H9 (cell line): ENCODE measurements at regions not wholly inside any gene's neighbourhood (a gene's known extent, or its start where the extent isn't known, plus 50 kb on each side); places are given as distances from the start of the nearest gene placed in this dataset.

Experiments used
- DNase-seq: peaks from one replicate; pipeline ENCODE4 v3.0.0-alpha.2; 2017
- H2AFZ ChIP-seq: one replicate; pipeline ENCODE4 v1.6.1; 2013; ENCODE audit warnings: mild to moderate bottlenecking, low read length, control low read depth, moderate library complexity
- H2AK5ac ChIP-seq: 2 replicates; pipeline ENCODE4 v1.6.1; 2013; ENCODE audit warnings: low read length, control low read depth, mixed read lengths; ENCODE audit not compliant: insufficient read length
- H2BK120ac ChIP-seq: one replicate; pipeline ENCODE4 v1.6.1; 2013; ENCODE audit warnings: low read depth, mild to moderate bottlenecking, low read length, control low read depth, inconsistent platforms; ENCODE audit not compliant: poor library complexity, severe bottlenecking
- H2BK12ac ChIP-seq: 2 replicates; pipeline ENCODE4 v1.6.1; 2013; ENCODE audit warnings: low read length, control low read depth, mixed read lengths, low read depth; ENCODE audit not compliant: insufficient read length
- H2BK15ac ChIP-seq: 2 replicates; pipeline ENCODE4 v1.6.1; 2013; ENCODE audit warnings: low read depth, low read length, control low read depth
- H2BK20ac ChIP-seq: one replicate; pipeline ENCODE4 v1.6.1; 2013; ENCODE audit warnings: low read depth, mild to moderate bottlenecking, low read length, control low read depth, inconsistent platforms; ENCODE audit not compliant: poor library complexity, severe bottlenecking
- H2BK5ac ChIP-seq: 2 replicates; pipeline ENCODE4 v1.6.1; 2013; ENCODE audit warnings: low read length, control low read depth, mixed read lengths; ENCODE audit not compliant: insufficient read length
- H3K14ac ChIP-seq: 2 replicates; pipeline ENCODE4 v1.6.1; 2013; ENCODE audit warnings: low read length, control low read depth; ENCODE audit not compliant: insufficient read depth
- H3K18ac ChIP-seq: 2 replicates; pipeline ENCODE4 v1.6.1; 2013; ENCODE audit warnings: low read depth, mild to moderate bottlenecking, mixed read lengths, low read length, control low read depth; ENCODE audit not compliant: insufficient read length
- H3K23ac ChIP-seq: 2 replicates; pipeline ENCODE4 v1.6.1; 2013; ENCODE audit warnings: low read length, control low read depth, mixed read lengths, low read depth; ENCODE audit not compliant: insufficient read length
- H3K23me2 ChIP-seq: 2 replicates; pipeline ENCODE4 v1.6.1; 2013; ENCODE audit warnings: low read depth, mild to moderate bottlenecking, mixed read lengths, low read length, control low read depth; ENCODE audit not compliant: insufficient read length, poor library complexity, severe bottlenecking
- H3K27ac ChIP-seq: 2 replicates; pipeline ENCODE4 v1.5.1; 2013; ENCODE audit warnings: low read length, control low read depth, mixed read lengths, low read depth; ENCODE audit not compliant: insufficient read length
- H3K27me3 ChIP-seq: 2 replicates; pipeline ENCODE4 v1.6.1; 2013; ENCODE audit warnings: low read length, control low read depth, inconsistent platforms; ENCODE audit not compliant: insufficient read depth
- H3K4ac ChIP-seq: 2 replicates; pipeline ENCODE4 v1.6.1; 2013; ENCODE audit warnings: low read depth, mild to moderate bottlenecking, control low read depth, inconsistent platforms, low read length, moderate library complexity
- H3K4me1 ChIP-seq: 2 replicates; pipeline ENCODE4 v1.6.1; 2013; ENCODE audit warnings: low read length, control low read depth, inconsistent platforms; ENCODE audit not compliant: insufficient read depth
- H3K4me2 ChIP-seq: 2 replicates; pipeline ENCODE4 v1.6.1; 2013; ENCODE audit warnings: low read length, control low read depth, mixed read lengths; ENCODE audit not compliant: insufficient read length, insufficient read depth
- H3K56ac ChIP-seq: 2 replicates; pipeline ENCODE4 v1.6.1; 2013; ENCODE audit warnings: low read depth, mild to moderate bottlenecking, mixed read lengths, low read length, control low read depth; ENCODE audit not compliant: insufficient read length
- H3K79me1 ChIP-seq: 2 replicates; pipeline ENCODE4 v1.6.1; 2013; ENCODE audit warnings: low read depth, mild to moderate bottlenecking, moderate library complexity, low read length, control low read depth, inconsistent platforms; ENCODE audit not compliant: insufficient read depth, poor library complexity, severe bottlenecking
- H3K79me2 ChIP-seq: 2 replicates; pipeline ENCODE4 v1.6.1; 2013; ENCODE audit warnings: low read length, control low read depth, inconsistent platforms; ENCODE audit not compliant: insufficient read depth
- H3K9ac ChIP-seq: 2 replicates; pipeline ENCODE4 v1.6.1; 2013; ENCODE audit warnings: low read length, control low read depth, mixed read lengths; ENCODE audit not compliant: insufficient read length; ENCODE audit errors: extremely low read depth
- H3K9me3 ChIP-seq: one replicate; pipeline ENCODE4 v1.6.1; 2013; ENCODE audit warnings: low read depth, low read length, inconsistent platforms; ENCODE audit not compliant: control insufficient read depth
- H3T11ph ChIP-seq: one replicate; pipeline ENCODE4 v1.6.1; 2013; ENCODE audit warnings: mild to moderate bottlenecking, low read length, control low read depth, inconsistent platforms
- H4K20me1 ChIP-seq: one replicate; pipeline ENCODE4 v1.6.1; 2013; ENCODE audit not compliant: control insufficient read depth, insufficient read length, insufficient read depth
- H4K5ac ChIP-seq: 2 replicates; pipeline ENCODE4 v1.6.1; 2013; ENCODE audit warnings: low read depth, mild to moderate bottlenecking, mixed read lengths, low read length, control low read depth; ENCODE audit not compliant: insufficient read length
- H4K8ac ChIP-seq: replicated peaks from 2 replicates; pipeline ENCODE4 v1.6.1; 2013; ENCODE audit warnings: low read length, control low read depth, mixed read lengths, low read depth; ENCODE audit not compliant: insufficient read length
- H4K91ac ChIP-seq: 2 replicates; pipeline ENCODE4 v1.6.1; 2013; ENCODE audit warnings: low read depth, mild to moderate bottlenecking, moderate library complexity, mixed read lengths, low read length, control low read depth; ENCODE audit not compliant: insufficient read length
- H3K27ac Mint-ChIP-seq, 3 experiments: 2 replicates in 2 of 3; 3 replicates in 1 of 3; pipeline ENCODE4 v1.8.0; 2020 to 2021; ENCODE audit warnings: mixed read lengths in 3 of 3, mild to moderate bottlenecking in 1 of 3, moderate library complexity in 1 of 3
- H3K27me3 Mint-ChIP-seq: 2 replicates; pipeline ENCODE4 v1.8.0; 2021; ENCODE audit warnings: low read depth, mild to moderate bottlenecking, moderate library complexity, mixed read lengths
- H3K36me3 Mint-ChIP-seq, 3 experiments: 2 replicates in 2 of 3; 3 replicates in 1 of 3; pipeline ENCODE4 v1.8.0; 2020 to 2021; ENCODE audit warnings: low read depth in 3 of 3, mixed read lengths in 3 of 3; ENCODE audit not compliant: insufficient read depth in 1 of 3
- H3K4me1 Mint-ChIP-seq, 2 experiments: 2 replicates each; pipeline ENCODE4 v1.8.0; 2020; ENCODE audit warnings: mixed read lengths in 2 of 2
- H3K4me3 Mint-ChIP-seq, 2 experiments: 2 replicates in 1 of 2; 3 replicates in 1 of 2; pipeline ENCODE4 v1.8.0; 2020 to 2021; ENCODE audit warnings: mild to moderate bottlenecking in 2 of 2, mixed read lengths in 2 of 2, moderate library complexity in 1 of 2
- H3K9me3 Mint-ChIP-seq, 2 experiments: 2 replicates in 1 of 2; 3 replicates in 1 of 2; pipeline ENCODE4 v1.8.0; 2020; ENCODE audit warnings: mild to moderate bottlenecking in 2 of 2, mixed read lengths in 2 of 2, moderate library complexity in 1 of 2
- CTCF ChIP-seq: fragments of 200-600 bp; sonication (generic); conservative IDR thresholded peaks from 3 replicates; pipeline ENCODE4 v1.8.0; 2021; ENCODE audit warnings: antibody characterized with exemption, mild to moderate bottlenecking
- WGBS: extraction: QIAGEN DNeasy Blood & Tissue Kit; methylation state at CpG from one replicate; pipeline ENCODE4 v1.1.7; 2013; ENCODE audit warnings: missing lambda C conversion rate, low lambda C conversion rate, mixed read lengths; ENCODE audit not compliant: insufficient read length; ENCODE audit errors: extremely low coverage; 5-methylcytosine and 5-hydroxymethylcytosine counted together

DNA sequence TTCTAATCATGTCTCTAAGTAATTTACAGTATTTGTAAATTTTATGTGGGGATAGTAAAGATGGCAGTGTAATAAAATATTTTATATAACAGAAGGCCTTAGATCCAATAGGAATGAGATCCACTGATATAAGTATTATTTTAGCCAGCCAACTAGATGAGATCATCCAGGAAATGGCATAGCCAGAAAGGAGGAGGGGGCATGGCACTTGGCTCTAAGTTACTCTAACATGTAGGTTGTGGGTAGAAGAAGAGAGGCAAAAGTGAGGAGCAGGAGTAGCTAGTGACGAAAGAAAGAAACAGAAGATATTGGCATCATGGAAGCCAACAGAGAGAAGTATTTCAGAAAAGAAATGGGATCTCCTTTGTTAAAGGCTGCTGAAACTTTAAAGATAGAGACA, 426.1 kb downstream of the PTPRC start:
- H3K4me1 Mint-ChIP-seq: no peaks in the 10 kb centered on the region
- H3K23me2 ChIP-seq: no peaks in the 10 kb centered on the region
- no peak overlapping the region for H3K9ac ChIP-seq
- no peak overlapping the region for H4K8ac ChIP-seq
- no peak overlapping the region for H3K27ac ChIP-seq
- DNase-seq: no peak
- no peak overlapping the region for H3K4me2 ChIP-seq
- no peaks in the 10 kb centered on the region for H3K79me1 ChIP-seq
- H3T11ph ChIP-seq: no peak overlapping the region
- H3K27me3 Mint-ChIP-seq: no peaks in the 10 kb centered on the region
- H3K14ac ChIP-seq: no peak overlapping the region
- no peak overlapping the region for H2BK15ac ChIP-seq
- H3K56ac ChIP-seq: no peak overlapping the region
- no peak overlapping the region for H4K91ac ChIP-seq
- no peaks in the 10 kb centered on the region for H3K79me2 ChIP-seq
- H2BK120ac ChIP-seq: no peak overlapping the region
- H2AK5ac ChIP-seq: no peak overlapping the region
- H3K36me3 Mint-ChIP-seq: no peaks in the 10 kb centered on the region
- no peak overlapping the region for H3K4ac ChIP-seq
- WGBS: no CpG with 5 or more reads among the region's 1 CpG
- no peak overlapping the region for H2BK12ac ChIP-seq
- H3K23ac ChIP-seq: no peak overlapping the region
- no peak overlapping the region for H3K18ac ChIP-seq
- H4K20me1 ChIP-seq: no peaks in the 10 kb centered on the region
- no peaks in the 10 kb centered on the region for H3K4me1 ChIP-seq
- no peak overlapping the region for H2BK20ac ChIP-seq
- no peak overlapping the region for H2AFZ ChIP-seq
- H3K4me3 Mint-ChIP-seq: no peak overlapping the region
- TF ChIP-seq CTCF: no peak
- no peaks in the 10 kb centered on the region for H3K27me3 ChIP-seq
- H4K5ac ChIP-seq: no peak overlapping the region
- no peak overlapping the region for H2BK5ac ChIP-seq
- H3K9me3 ChIP-seq: no peaks in the 10 kb centered on the region
- no peaks in the 10 kb centered on the region for H3K9me3 Mint-ChIP-seq
- no peak overlapping the region; a peak in 1 of 7 replicates for H3K27ac Mint-ChIP-seq
